HG03135 (cell line): ENCODE measurements at regions not wholly inside any gene's neighbourhood (a gene's known extent, or its start where the extent isn't known, plus 50 kb on each side); places are given as distances from the start of the nearest gene placed in this dataset.
"Not testable (repeated sequence)": the region's sequence is repeated elsewhere in the genome, so short reads cannot be mapped to it uniquely, and the experiment has no call there.

Experiments used
- ATAC-seq: cut with Tn5 transposase; IDR thresholded peaks from one replicate; pipeline ENCODE4 v1.9.1; 2021; ENCODE audit warnings: mild to moderate bottlenecking, moderate library complexity; ENCODE audit not compliant: unreplicated experiment

GRCh38 chr5:164185000-164185399, 679.6 kb downstream of the MAT2B start:
- no peak for ATAC-seq

GRCh38 chr5:164186550-164186949, 681.1 kb downstream of the MAT2B start:
- ATAC-seq: no peak

- ATAC-seq: no peak
These were observed 682.4 kb downstream of the MAT2B start for GRCh38 chr5:164187785-164188184.

- no peak for ATAC-seq
These were observed 683.3 kb downstream of the MAT2B start for GRCh38 chr5:164188733-164189148.

- no peak for ATAC-seq
These were observed 685.8 kb downstream of the MAT2B start for GRCh38 chr5:164191240-164191639.

- ATAC-seq: no peak
These were observed 696.9 kb downstream of the MAT2B start for GRCh38 chr5:164202338-164202737.

- ATAC-seq: no peak
These were observed 698.3 kb downstream of the MAT2B start for GRCh38 chr5:164203581-164204225.

GRCh38 chr5:164204338-164204946, 699.0 kb downstream of the MAT2B start:
- ATAC-seq: no peak

GRCh38 chr5:164206196-164206595, 700.8 kb downstream of the MAT2B start:
- ATAC-seq: no peak

GRCh38 chr5:164207646-164208045, 702.2 kb downstream of the MAT2B start:
- ATAC-seq: no peak

- no peak for ATAC-seq
These were observed 705.1 kb downstream of the MAT2B start for GRCh38 chr5:164210491-164210890.

- ATAC-seq: no peak
These were observed 709.3 kb downstream of the MAT2B start for GRCh38 chr5:164214698-164215097.

- no peak for ATAC-seq
These were observed 712.0 kb downstream of the MAT2B start for GRCh38 chr5:164217464-164217863.

- ATAC-seq: no peak
These were observed 715.1 kb downstream of the MAT2B start for GRCh38 chr5:164220522-164220921.

GRCh38 chr5:164224236-164224635, 718.8 kb downstream of the MAT2B start:
- ATAC-seq: no peak

GRCh38 chr5:164224772-164225171, 719.4 kb downstream of the MAT2B start:
- no peak for ATAC-seq

GRCh38 chr5:164230341-164230740, 724.9 kb downstream of the MAT2B start:
- ATAC-seq: no peak

- ATAC-seq: no peak
These were observed 728.4 kb downstream of the MAT2B start for GRCh38 chr5:164233791-164234190.

GRCh38 chr5:164234321-164234720, 728.9 kb downstream of the MAT2B start:
- ATAC-seq: no peak

- ATAC-seq: no peak
These were observed 730.0 kb downstream of the MAT2B start for GRCh38 chr5:164235300-164235891.

- ATAC-seq: no peak
These were observed 732.1 kb downstream of the MAT2B start for GRCh38 chr5:164237486-164237885.

GRCh38 chr5:164251781-164252180, 746.4 kb downstream of the MAT2B start:
- not testable (repeated sequence) for ATAC-seq
